ENCODE measurements at regions not wholly inside any gene's neighbourhood (a gene's known extent, or its start where the extent isn't known, plus 50 kb on each side); places are given as distances from the start of the nearest gene placed in this dataset.

DNA sequence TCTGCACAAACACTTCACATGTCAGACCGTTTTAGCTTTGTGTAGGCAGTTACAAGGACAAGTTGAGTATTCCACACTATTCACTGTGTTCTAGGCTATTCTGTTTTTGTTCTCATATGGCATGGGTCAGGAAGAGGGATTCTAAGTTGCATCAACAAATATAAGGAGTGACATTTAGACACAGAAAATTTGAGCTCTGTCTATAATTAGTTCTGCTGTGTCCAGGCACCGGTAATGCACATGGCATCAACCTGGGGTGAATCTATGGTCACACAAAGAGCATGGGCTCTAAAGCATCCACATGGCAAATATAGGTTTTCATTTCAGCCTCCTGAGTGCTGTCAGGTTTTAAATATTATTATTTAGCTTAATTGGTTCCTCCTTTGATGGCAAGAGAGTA, 130.4 kb upstream of the PMFBP1 start:
- ChIA-PET POLR2A (no interaction called here), CTCF (interaction anchor here (0.9 kb wide), 1 partner anchor 532 kb away, joined by 3 read pairs; no protein-coding TSS in a partner anchor)
- no peaks in the 10 kb centered on the region for H3K4me1 Mint-ChIP-seq (ENCODE audit: low read depth)

DNA sequence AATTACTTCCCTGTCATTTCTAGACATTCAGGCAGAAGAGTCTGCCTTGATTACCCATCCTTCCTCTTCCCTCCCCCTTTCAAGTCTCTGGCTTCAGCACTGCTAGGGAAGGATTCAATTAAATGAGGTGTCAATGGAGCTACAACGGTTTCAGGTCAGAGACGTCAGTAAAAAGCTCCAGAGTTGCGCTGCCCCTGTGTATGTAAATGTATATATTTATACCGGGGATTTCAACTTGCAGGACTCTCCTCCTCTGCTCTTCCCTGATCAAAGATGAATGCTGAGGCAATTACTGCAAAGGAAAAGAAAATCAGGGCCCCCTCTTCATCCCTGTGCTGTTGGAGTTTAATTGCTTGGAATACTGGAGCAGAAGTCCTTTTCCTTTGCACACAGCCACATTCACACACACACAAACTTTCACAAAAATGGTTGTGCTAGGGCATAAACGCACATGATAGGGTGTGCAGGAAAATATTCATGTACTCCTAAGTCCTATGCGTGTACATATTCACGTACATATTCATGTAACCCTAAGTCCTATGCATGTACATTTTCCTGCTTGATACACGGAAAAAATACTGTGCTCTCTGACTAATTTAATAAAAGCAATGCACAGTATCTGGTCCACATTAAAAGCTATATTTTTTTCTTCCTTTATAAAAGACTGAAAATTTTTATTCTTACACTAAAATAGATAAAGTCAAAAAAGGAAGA, 129.7 kb upstream of the PMFBP1 start:
- POLR2A ChIA-PET: no interaction called here
- Mint-ChIP-seq H3K4me3 (no peak overlapping the region), H3K27me3 (no peaks in the 10 kb centered on the region), H3K9me3 (peaks cover 2% of the 10 kb centered on the region), H3K36me3 (peaks cover 2% of the 10 kb centered on the region), H3K27ac (no peak overlapping the region), H3K4me1 (ENCODE audit: low read depth) (no peaks in the 10 kb centered on the region)
- CTCF ChIA-PET: interaction anchor here (0.9 kb wide), 2 partner anchors 177 to 533 kb away, joined by 3 read pairs; no protein-coding TSS in a partner anchor
- DNase-seq: no peak
- intact Hi-C loops (cut with micrococcal nuclease): no loop called here

More for the DNA sequence above, 130.4 kb upstream of the PMFBP1 start:
- H3K27ac Mint-ChIP-seq: no peak overlapping the region
- H3K27me3 Mint-ChIP-seq: no peaks in the 10 kb centered on the region
- peaks cover 2% of the 10 kb centered on the region for H3K9me3 Mint-ChIP-seq
- no peak overlapping the region for H3K4me3 Mint-ChIP-seq
- DNase-seq: no peak
- peaks cover 2% of the 10 kb centered on the region for H3K36me3 Mint-ChIP-seq
- intact Hi-C loops (cut with micrococcal nuclease): no loop called here

DNA sequence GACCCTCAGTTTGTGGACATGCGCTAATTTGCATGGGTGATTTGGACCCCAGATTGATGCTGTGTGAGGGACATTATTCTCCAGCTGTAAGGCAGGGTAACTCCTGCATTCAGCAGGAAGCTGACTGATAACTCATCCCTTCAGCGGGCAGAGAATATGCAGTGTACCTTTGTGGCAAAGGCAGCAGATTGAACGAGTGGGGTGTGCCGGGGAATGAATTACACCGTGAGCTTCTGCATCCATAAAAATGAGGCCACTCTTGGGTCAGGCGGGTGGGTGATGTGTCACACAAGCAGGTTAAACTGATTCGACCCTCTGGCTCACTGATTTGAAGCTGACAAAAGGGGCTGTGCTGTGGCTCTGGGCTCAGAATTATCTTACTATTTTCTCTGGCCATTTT, 128.9 kb upstream of the PMFBP1 start:
- no peak overlapping the region for H3K27ac Mint-ChIP-seq
- H3K36me3 Mint-ChIP-seq: peaks cover 2% of the 10 kb centered on the region
- intact Hi-C loops (cut with micrococcal nuclease): no loop called here
- H3K4me3 Mint-ChIP-seq: no peak overlapping the region
- peaks cover 2% of the 10 kb centered on the region for H3K9me3 Mint-ChIP-seq
- no peaks in the 10 kb centered on the region for H3K4me1 Mint-ChIP-seq (ENCODE audit: low read depth)
- ChIA-PET POLR2A (no interaction called here), CTCF (interaction anchor here (0.9 kb wide), 1 partner anchor 176 kb away, joined by 3 read pairs; no protein-coding TSS in a partner anchor)
- no peaks in the 10 kb centered on the region for H3K27me3 Mint-ChIP-seq
- DNase-seq: no peak

DNA sequence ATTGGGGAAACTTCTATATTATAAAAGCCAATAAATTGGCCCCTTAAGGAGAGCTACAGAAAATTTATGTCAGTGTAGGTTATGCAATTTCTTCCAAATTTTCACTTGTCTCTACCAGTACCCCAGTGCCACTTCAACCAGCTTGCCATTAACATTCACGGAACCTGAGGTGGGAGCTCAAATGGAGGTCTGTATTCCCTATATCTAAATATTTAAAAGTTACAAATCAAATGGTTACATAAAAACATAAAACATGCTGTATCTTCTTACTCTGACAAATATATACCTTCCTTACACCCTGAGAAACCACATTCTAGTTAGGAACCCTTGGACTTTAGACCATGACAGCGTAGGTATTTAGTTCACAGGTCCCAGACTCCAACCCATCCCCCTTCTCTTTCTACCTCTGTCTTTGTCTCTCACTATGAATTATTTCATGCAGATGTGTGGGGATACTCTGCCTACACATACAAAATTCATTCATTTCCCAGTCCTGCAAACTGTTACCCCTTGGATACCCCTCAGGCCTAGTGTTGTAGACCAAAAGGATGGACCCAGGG, 127.8 kb upstream of the PMFBP1 start:
- CTCF ChIA-PET: no interaction called here
- no peaks in the 10 kb centered on the region for H3K27me3 Mint-ChIP-seq
- intact Hi-C loops (cut with micrococcal nuclease): no loop called here
- peaks cover 2% of the 10 kb centered on the region for H3K36me3 Mint-ChIP-seq
- DNase-seq: no peak
- no peak overlapping the region for H3K4me3 Mint-ChIP-seq
- POLR2A ChIA-PET: no interaction called here
- H3K27ac Mint-ChIP-seq: no peak overlapping the region
- H3K9me3 Mint-ChIP-seq: peaks cover 2% of the 10 kb centered on the region
- H3K4me1 Mint-ChIP-seq (ENCODE audit: low read depth): no peaks in the 10 kb centered on the region

DNA sequence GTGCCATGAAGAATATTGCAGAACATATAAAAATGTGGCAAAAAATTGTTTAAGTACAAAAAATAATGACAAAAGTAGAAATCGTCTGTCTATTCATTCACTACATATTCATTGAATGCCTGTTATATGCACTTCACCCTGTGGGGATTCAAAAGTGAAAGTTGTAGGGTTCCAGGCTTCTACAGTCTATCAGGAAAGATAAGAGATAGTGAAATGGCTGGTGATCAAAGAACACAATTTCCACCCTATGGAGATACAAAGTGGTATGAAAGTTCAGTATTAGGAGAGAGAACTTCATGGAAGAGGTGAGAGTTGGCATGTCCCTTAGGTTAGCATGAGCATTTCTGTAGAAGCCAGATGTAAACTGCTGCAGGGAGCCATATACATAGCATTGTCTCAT, 127.0 kb upstream of the PMFBP1 start:
- no peaks in the 10 kb centered on the region for H3K36me3 Mint-ChIP-seq
- no peak overlapping the region for H3K4me3 Mint-ChIP-seq
- no peaks in the 10 kb centered on the region for H3K27me3 Mint-ChIP-seq
- no peak overlapping the region for H3K27ac Mint-ChIP-seq
- H3K9me3 Mint-ChIP-seq: no peaks in the 10 kb centered on the region
- POLR2A ChIA-PET: no interaction called here
- no peaks in the 10 kb centered on the region for H3K4me1 Mint-ChIP-seq (ENCODE audit: low read depth)
- intact Hi-C loops (cut with micrococcal nuclease): no loop called here
- DNase-seq: no peak
- CTCF ChIA-PET: no interaction called here

DNA sequence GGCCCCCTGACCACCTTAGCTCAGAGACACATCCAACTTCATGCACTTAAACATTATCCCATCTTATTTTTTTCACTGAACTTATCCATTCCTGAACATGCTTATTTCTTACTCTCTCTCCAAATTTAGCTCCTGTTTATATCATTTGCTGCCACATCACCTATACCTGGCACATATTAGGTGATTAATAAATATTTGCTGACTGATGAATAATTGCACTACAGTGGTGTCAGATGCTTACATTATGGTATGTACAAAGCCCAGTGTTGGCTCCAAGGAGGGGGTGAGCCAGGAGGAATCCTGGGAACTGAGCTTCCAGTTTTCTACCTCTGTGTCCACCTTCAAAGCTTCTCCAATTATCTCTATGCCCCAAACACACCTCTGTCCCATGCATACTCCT, 124.0 kb upstream of the PMFBP1 start:
- ChIA-PET CTCF (interaction anchor here (0.7 kb wide), 1 partner anchor 376 kb away, joined by 3 read pairs; no protein-coding TSS in a partner anchor), POLR2A (no interaction called here)
- DNase-seq: no peak
- H3K4me3 Mint-ChIP-seq: no peak overlapping the region
- H3K9me3 Mint-ChIP-seq: no peaks in the 10 kb centered on the region
- no peaks in the 10 kb centered on the region for H3K27me3 Mint-ChIP-seq
- intact Hi-C loops (cut with micrococcal nuclease): no loop called here
- H3K36me3 Mint-ChIP-seq: no peaks in the 10 kb centered on the region
- no peak overlapping the region for H3K27ac Mint-ChIP-seq
- no peaks in the 10 kb centered on the region for H3K4me1 Mint-ChIP-seq (ENCODE audit: low read depth)

DNA sequence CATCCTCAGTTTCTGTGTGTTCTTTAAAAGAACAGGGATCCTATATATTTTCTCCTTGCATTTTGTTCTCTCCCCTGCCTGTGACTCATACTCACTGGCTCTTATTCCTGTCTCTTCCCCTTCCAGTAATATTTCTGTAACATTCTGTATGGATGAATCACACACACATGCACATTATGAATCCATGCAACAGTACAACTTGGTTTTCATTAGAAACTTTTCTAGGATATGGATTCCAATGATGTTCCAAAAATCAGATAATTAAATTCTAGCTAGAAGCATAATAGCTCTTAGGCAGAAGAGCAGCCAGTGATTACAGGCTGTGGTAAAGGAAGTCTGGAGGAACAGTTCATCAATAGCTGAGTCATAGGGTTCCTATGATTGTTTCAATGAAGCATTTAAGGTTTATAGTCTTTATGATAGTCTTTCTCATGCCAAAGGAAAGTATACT, 119.6 kb upstream of the PMFBP1 start:
- Mint-ChIP-seq H3K27ac (no peak overlapping the region), H3K4me3 (no peak overlapping the region), H3K27me3 (no peaks in the 10 kb centered on the region), H3K9me3 (no peaks in the 10 kb centered on the region), H3K36me3 (no peaks in the 10 kb centered on the region), H3K4me1 (ENCODE audit: low read depth) (no peaks in the 10 kb centered on the region)
- no peak for DNase-seq
- ChIA-PET POLR2A (no interaction called here), CTCF (no interaction called here)
- intact Hi-C loops (cut with micrococcal nuclease): no loop called here

DNA sequence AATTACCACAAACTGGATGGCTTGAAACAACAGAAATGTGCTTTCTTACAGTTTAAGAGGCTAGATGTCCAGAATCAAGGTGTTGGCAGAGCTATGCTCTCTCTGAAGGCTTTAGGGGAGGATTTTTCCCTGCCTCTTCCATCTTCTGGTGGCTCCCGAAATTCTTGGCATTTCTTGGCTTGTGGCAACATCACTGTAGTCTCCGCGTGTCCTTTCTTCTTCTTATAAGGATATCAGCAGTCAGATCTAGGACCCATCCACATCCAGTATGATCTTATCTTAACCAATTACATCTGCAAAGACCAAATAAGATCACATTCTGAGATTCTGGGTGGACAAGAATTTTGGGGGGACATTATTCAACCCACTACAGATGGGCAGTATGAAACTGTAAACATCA, 119.2 kb upstream of the PMFBP1 start:
- Mint-ChIP-seq H3K36me3 (no peaks in the 10 kb centered on the region), H3K27ac (no peak overlapping the region), H3K27me3 (no peaks in the 10 kb centered on the region), H3K9me3 (no peaks in the 10 kb centered on the region), H3K4me1 (ENCODE audit: low read depth) (no peaks in the 10 kb centered on the region), H3K4me3 (no peak overlapping the region)
- POLR2A ChIA-PET: no interaction called here
- CTCF ChIA-PET: no interaction called here
- no peak for DNase-seq
- intact Hi-C loops (cut with micrococcal nuclease): no loop called here

DNA sequence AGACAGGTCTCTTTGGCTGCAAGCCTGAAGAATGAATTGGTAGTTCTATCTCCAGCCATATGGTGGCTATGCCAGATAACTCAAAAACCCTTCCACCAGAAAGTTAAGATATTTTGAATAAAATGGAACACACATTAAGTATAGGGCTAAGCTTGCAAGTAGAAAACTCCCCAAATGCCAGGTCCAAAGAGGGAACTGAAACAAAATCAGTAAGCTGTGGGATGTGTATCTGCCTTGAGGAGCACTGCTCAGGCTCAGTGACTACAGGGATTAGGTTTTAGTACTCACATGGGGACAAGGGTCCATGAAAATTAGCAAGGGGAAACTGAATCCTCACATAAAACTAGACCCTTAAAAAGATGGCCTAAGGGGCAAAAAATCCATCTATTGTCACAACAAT, 115.7 kb upstream of the PMFBP1 start:
- no peak overlapping the region for H3K27ac Mint-ChIP-seq
- H3K27me3 Mint-ChIP-seq: no peaks in the 10 kb centered on the region
- ChIA-PET CTCF (no interaction called here), POLR2A (no interaction called here)
- no peak overlapping the region for H3K4me3 Mint-ChIP-seq
- H3K9me3 Mint-ChIP-seq: no peaks in the 10 kb centered on the region
- no peak for DNase-seq
- no peaks in the 10 kb centered on the region for H3K36me3 Mint-ChIP-seq
- intact Hi-C loops (cut with micrococcal nuclease): no loop called here
- no peaks in the 10 kb centered on the region for H3K4me1 Mint-ChIP-seq (ENCODE audit: low read depth)

DNA sequence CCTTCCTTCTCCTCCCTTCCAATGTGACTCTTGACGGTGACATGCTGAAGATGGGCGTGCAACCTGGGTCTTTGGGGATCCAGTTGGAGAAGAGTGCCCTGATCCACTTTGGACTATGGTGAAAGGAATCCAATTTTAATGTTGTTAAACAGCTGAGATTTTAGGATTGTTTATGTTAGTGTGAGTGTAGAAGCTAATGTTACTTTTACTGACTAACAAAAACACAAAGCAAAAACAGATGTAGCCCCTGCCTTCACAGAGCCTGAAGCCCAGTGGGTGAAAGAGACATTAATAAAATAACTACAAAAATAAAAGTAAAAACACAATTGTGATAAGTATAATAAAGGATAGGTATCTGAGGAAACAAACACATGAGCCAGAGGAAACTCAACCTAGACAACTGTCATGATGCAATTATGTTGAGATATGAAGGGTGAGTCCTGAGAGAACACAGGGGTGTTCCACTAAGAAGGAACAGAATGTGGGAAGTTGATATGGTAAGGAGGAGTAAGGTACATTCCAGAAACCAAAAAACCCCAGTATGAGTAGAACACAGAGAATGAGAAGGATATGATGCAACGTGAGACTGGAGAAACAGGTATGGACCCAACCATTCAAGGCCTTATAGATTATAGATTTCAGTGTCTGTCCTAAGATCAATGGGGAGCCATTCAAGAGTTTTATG, 115.1 kb upstream of the PMFBP1 start:
- Mint-ChIP-seq H3K36me3 (no peaks in the 10 kb centered on the region), H3K27me3 (no peaks in the 10 kb centered on the region), H3K27ac (no peak overlapping the region), H3K4me3 (no peak overlapping the region), H3K4me1 (ENCODE audit: low read depth) (no peaks in the 10 kb centered on the region), H3K9me3 (no peaks in the 10 kb centered on the region)
- CTCF ChIA-PET: no interaction called here
- intact Hi-C loops (cut with micrococcal nuclease): no loop called here
- POLR2A ChIA-PET: no interaction called here
- DNase-seq: no peak

DNA sequence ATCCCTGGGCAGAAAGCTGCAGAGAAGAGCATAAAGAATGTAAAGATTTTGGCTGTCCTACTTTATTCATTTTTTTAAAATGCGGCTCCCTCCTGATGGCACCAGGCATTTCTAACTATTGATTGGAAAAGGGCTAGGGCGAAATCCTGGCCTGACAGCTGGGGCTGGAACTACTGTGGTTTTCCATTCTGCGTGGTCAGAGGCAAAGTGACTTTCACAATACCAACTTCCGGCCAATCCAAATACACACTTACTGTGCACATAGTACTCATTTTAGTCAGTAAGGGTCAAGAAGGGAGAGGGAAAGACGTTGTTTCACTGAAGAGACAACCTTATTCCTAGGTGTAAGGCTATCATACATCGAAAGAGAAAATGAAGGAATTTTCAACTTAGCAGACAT, 113.8 kb upstream of the PMFBP1 start:
- intact Hi-C loops (cut with micrococcal nuclease): no loop called here
- H3K4me3 Mint-ChIP-seq: no peak overlapping the region
- H3K27me3 Mint-ChIP-seq: no peaks in the 10 kb centered on the region
- H3K36me3 Mint-ChIP-seq: no peaks in the 10 kb centered on the region
- H3K4me1 Mint-ChIP-seq (ENCODE audit: low read depth): no peaks in the 10 kb centered on the region
- H3K9me3 Mint-ChIP-seq: no peaks in the 10 kb centered on the region
- POLR2A ChIA-PET: no interaction called here
- H3K27ac Mint-ChIP-seq: no peak overlapping the region
- CTCF ChIA-PET: interaction anchor here (0.6 kb wide), 1 partner anchor 61 kb away, joined by 4 read pairs; no protein-coding TSS in a partner anchor
- DNase-seq: no peak

DNA sequence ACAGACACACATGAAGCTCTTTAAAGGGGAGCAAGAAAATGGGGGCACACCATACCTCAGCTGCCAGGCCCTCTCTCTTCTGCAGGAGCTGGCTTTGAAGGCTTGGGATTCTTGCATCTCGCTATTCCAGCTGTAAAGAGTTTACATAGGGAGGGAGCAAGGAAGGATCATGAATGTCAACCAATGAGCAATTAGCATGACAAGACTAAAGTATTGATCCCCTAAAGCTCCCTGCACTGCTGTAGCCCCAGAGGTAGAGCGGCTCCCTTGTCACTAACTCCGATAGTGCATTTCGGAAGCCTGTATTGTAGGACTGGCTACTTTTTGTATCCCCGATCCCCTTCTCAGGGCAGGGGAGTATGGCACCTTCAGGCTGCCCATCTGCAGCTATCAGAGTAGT, 113.4 kb upstream of the PMFBP1 start:
- H3K36me3 Mint-ChIP-seq: no peaks in the 10 kb centered on the region
- no peaks in the 10 kb centered on the region for H3K9me3 Mint-ChIP-seq
- POLR2A ChIA-PET: no interaction called here
- no peaks in the 10 kb centered on the region for H3K4me1 Mint-ChIP-seq (ENCODE audit: low read depth)
- CTCF ChIA-PET: interaction anchor here (0.6 kb wide), 1 partner anchor 61 kb away, joined by 4 read pairs; no protein-coding TSS in a partner anchor
- H3K4me3 Mint-ChIP-seq: no peak overlapping the region
- H3K27ac Mint-ChIP-seq: no peak overlapping the region
- intact Hi-C loops (cut with micrococcal nuclease): no loop called here
- H3K27me3 Mint-ChIP-seq: no peaks in the 10 kb centered on the region
- DNase-seq: no peak

Measured in activated CD4-positive, alpha-beta memory T cell treated with anti-CD3 and anti-CD28 coated beads for 36 hours (primary cell).